ENCODE measurements at regions not wholly inside any gene's neighbourhood (a gene's known extent, or its start where the extent isn't known, plus 50 kb on each side); places are given as distances from the start of the nearest gene placed in this dataset.
"Not testable (repeated sequence)": the region's sequence is repeated elsewhere in the genome, so short reads cannot be mapped to it uniquely, and the experiment has no call there.

DNA sequence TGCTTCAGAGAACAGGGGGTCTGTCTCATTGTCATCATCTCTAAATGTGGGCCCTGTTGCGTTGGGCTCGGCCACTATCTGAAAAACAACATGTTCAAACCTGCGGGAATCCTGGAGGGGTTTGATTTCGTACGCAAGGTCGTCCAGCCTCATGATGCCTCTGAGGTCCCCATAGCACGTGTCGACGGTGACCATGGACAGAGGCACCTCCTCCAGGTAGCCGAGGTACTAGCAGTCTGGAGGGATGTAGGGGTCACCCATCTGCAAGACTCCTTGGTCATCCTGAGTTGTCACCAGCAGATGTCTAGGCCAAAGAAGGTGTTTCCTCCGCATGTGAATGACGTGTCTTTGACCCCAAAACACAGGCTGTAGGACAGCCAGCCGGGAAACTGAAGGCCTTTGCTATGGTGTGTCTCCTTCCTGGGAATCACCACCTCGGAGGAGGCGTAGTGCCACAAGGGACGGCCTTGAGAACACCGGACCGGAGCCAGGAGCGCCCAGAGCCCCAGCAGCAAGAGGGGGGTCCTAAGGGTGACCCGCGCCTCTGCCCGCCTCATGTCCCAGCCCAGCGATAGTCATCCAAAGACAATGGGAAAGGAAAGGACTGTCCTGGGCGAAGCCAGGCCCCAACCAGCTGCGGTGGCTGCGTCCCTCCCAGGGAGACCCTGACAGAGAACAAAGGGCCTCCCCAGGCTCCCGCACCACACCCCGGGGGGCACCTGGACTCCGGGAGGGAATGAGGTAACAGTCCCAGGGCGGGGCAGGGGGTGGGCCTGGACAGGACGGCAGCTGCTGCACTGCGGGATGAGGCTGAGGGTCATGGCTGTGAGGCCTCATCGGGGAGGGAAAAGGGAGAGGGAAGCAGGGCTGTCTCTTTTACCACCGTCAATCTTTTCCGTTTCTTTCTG, 445.5 kb downstream of the TMEM121 start:
- Histone ChIP-seq H3K9me3 (no peaks in the 10 kb centered on the region), H3K27me3 (no peaks in the 10 kb centered on the region)
- TF ChIP-seq POLR2A (IDR thresholded peaks at IDR 0.05) = no peak
- TF ChIP-seq, protein P1, sequence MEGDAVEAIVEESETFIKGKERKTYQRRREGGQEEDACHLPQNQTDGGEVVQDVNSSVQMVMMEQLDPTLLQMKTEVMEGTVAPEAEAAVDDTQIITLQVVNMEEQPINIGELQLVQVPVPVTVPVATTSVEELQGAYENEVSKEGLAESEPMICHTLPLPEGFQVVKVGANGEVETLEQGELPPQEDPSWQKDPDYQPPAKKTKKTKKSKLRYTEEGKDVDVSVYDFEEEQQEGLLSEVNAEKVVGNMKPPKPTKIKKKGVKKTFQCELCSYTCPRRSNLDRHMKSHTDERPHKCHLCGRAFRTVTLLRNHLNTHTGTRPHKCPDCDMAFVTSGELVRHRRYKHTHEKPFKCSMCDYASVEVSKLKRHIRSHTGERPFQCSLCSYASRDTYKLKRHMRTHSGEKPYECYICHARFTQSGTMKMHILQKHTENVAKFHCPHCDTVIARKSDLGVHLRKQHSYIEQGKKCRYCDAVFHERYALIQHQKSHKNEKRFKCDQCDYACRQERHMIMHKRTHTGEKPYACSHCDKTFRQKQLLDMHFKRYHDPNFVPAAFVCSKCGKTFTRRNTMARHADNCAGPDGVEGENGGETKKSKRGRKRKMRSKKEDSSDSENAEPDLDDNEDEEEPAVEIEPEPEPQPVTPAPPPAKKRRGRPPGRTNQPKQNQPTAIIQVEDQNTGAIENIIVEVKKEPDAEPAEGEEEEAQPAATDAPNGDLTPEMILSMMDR (IDR thresholded peaks at IDR 0.05) = no peak

DNA sequence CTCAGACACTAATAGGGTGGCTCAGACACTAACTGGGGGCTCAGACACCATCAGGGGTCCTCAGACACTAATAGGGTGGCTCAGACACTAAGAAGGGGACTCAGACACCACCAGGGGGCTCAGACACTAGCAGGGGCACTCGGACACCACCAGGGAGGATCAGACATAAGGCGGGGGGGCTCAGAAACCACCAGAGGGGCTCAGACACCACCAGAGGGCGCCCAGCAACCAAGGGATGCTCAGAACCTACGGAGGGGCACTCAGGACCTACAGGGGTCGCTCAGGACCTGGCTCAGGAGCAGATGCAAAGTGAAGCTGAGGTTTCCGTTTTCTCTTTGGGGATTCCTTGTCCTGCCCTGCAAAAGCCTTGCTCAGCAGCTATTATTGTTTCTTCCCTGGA, 448.5 kb downstream of the TMEM121 start:
- Histone ChIP-seq H3K9me3 (no peaks in the 10 kb centered on the region), H3K4me3 (no peak overlapping the region), H3K4me1 (no peaks in the 10 kb centered on the region), H3K27ac (no peak overlapping the region), H3K36me3 (no peaks in the 10 kb centered on the region), H3K27me3 (no peaks in the 10 kb centered on the region)
- no peak for DNase-seq
- TF ChIP-seq, protein P1 (IDR thresholded peaks at IDR 0.05) = peak in 3 of 4 experiments; percentile 18 to 31 (median 27)
- no peak for TF ChIP-seq POLR2A (IDR thresholded peaks at IDR 0.05)
- intact Hi-C loops (cut with DNase I; ENCODE audit: low total_unique reads) = no loop called here

More for the DNA sequence above, 445.5 kb downstream of the TMEM121 start:
- no peaks in the 10 kb centered on the region for H3K4me1 ChIP-seq
- intact Hi-C loops (cut with DNase I; ENCODE audit: low total_unique reads) = no loop called here
- H3K27ac ChIP-seq = no peak overlapping the region
- DNase-seq = no peak
- no peaks in the 10 kb centered on the region for H3K36me3 ChIP-seq
- no peak overlapping the region for H3K4me3 ChIP-seq

DNA sequence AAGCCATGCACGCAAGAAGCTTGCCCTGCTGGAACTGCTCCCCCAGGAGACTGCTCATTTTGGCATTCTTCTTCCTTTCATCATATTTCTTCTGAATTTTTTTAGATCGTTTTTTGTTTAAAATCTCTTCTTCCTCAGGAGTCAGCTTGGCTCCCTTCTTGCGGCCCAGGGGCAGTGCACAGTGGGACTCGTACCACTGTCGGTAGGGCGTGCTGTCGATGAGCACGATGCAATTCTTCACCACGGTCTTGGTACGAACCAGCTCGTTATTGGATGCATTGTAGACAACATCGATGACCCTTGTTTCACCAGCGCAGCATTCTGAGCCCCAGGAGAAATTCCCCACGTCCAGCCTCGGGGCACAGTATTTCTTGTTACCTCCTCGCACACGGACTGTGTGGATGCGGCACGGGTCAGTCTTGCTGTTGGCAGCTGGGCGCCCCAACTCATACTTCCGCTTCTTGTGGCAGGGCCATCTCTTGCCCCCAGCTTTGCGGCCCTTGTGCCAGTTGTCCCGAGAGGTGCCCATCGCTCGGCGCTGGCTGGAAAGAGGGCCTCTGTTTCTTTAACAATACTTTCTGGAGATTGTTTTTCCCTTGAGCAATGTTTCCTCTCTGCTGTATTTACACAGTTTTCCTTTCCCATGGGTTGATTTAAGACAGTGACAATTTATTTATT, 452.4 kb downstream of the TMEM121 start:
- H3K36me3 ChIP-seq = no peaks in the 10 kb centered on the region
- DNase-seq = no peak
- intact Hi-C loops (cut with DNase I; ENCODE audit: low total_unique reads) = no loop called here
- no peaks in the 10 kb centered on the region for H3K4me1 ChIP-seq
- no peak overlapping the region for H3K4me3 ChIP-seq
- no peak overlapping the region for H3K27ac ChIP-seq
- H3K9me3 ChIP-seq = no peaks in the 10 kb centered on the region
- no peak for TF ChIP-seq POLR2A (IDR thresholded peaks at IDR 0.05)
- TF ChIP-seq, protein P1 (IDR thresholded peaks at IDR 0.05) = no peak
- no peaks in the 10 kb centered on the region for H3K27me3 ChIP-seq

DNA sequence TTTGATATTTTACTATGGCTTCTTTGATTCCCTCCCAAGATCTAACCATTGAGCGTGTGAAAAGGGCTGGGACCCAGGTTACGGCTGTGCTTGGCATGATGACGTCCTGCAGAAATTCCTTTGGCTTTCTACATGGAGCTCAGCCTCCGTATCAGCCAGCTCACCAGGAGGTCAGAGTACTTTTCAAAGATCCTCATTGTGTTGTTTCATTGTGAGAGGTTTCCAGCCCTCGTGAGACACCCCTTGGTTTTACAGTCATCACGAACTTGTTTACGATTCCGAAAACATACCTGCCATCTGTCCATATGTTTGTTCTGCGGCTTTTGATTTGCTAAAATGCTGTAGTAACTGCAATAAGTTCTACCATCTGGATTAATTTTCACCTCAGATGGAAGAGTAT, 453.1 kb downstream of the TMEM121 start:
- intact Hi-C loops (cut with DNase I; ENCODE audit: low total_unique reads) = no loop called here
- TF ChIP-seq POLR2A (IDR thresholded peaks at IDR 0.05) = no peak
- TF ChIP-seq, protein P1 (IDR thresholded peaks at IDR 0.05) = no peak
- H3K4me3 ChIP-seq = no peak overlapping the region
- H3K27me3 ChIP-seq = no peaks in the 10 kb centered on the region
- H3K4me1 ChIP-seq = no peaks in the 10 kb centered on the region
- no peak overlapping the region for H3K27ac ChIP-seq
- DNase-seq = no peak
- no peaks in the 10 kb centered on the region for H3K9me3 ChIP-seq
- no peaks in the 10 kb centered on the region for H3K36me3 ChIP-seq

DNA sequence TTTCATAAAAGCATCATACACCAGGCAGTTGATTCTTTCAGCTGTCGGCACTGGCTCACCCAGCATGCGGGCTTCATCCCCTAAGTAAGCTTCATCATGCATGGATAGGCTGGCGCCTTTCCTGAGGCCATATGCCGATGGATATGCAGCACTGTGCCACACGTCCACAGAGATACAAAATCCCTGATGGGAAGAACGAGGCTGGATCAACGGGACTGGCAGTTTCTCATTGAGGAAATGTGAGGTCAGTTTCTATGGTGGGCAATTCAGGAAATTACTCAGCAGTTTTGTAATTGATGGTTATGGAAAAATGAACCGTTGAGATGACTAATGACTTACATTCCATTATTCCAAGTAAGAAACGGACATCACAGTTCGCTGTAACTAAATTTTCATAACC, 453.8 kb downstream of the TMEM121 start:
- intact Hi-C loops (cut with DNase I; ENCODE audit: low total_unique reads) = no loop called here
- Histone ChIP-seq H3K9me3 (no peaks in the 10 kb centered on the region), H3K27ac (no peak overlapping the region), H3K4me3 (no peak overlapping the region), H3K36me3 (no peaks in the 10 kb centered on the region), H3K4me1 (no peaks in the 10 kb centered on the region), H3K27me3 (no peaks in the 10 kb centered on the region)
- TF ChIP-seq, protein P1 (IDR thresholded peaks at IDR 0.05) = no peak
- TF ChIP-seq POLR2A (IDR thresholded peaks at IDR 0.05) = no peak
- no peak for DNase-seq

DNA sequence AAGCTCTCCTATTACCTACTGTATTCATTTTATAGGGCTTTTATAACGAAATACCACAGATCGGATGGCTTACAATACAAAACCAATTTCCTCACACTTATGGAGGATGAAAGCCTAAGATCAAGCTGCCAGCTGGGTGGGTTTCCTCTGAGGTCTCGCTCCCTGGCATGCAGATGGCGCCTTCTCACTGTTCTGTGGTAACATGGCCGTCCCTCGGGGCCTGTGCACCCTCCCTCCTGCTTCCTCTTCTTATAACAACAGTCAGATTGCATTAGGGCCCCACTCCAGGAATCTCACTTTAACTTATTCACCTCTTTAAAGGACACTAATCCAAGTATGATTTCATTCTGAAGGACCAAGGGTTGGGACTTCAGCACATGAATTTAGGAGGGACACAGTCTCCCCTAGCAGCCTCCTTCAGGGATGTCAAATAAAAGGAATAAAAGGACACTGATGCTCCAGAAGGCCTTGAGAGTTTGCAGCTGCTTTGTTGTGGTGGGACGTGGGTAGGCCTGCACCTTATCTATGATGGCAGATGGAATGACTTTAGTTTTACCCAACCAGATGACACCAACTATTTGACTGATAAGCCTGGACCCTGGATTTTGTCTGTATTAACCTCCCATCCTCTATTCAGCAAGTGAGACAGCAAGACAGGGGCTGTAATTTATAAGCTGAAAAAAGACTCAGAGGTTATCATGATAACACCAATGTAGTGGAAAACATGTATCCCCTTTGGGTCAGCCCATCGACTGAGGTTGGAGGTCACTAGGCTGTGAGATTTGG, 455.3 kb downstream of the TMEM121 start:
- H3K36me3 ChIP-seq; H3K4me3 ChIP-seq; H3K4me1 ChIP-seq; H3K27ac ChIP-seq; H3K27me3 ChIP-seq; H3K9me3 ChIP-seq; DNase-seq; intact Hi-C loops (cut with DNase I; ENCODE audit: low total_unique reads): not testable (repeated sequence)
